ENCODE measurements at regions not wholly inside any gene's neighbourhood (a gene's known extent, or its start where the extent isn't known, plus 50 kb on each side); places are given as distances from the start of the nearest gene placed in this dataset.

DNA sequence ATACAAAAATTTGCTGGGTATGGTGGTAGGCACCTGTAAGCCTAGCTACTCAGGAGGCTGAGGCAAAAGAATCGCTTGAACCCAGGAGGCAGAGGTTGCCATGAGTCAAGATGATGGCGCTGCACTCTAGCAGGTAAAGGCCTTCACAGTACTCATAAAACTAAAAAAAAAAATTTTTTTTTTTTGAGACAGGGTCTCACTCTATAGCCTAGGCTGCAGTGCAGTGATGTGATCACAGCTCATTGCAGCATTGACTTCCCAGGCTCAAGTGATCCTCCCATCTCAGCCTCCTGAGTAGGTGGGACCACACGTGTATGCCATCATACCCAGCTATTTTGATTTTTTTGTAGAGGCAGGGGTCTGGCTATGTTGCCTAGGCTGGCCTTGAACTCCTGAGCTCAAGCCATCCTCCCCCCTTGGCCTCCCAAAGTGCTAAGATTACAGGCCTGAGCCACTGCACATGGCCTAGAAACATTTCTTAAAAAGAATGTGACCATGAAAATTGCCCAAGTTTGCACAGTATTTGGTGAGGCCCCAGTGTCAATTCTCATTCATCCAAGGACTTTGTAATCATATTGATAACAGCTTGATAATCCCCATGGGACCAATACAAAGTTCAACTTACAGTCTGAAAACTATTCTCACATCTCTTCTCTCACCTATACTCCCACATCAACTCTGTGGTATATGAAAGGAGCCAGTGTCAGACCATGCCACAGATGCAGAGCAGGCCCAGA lies 64.2 kb upstream of the MYCN start:
- TF ChIP-seq, protein P1, sequence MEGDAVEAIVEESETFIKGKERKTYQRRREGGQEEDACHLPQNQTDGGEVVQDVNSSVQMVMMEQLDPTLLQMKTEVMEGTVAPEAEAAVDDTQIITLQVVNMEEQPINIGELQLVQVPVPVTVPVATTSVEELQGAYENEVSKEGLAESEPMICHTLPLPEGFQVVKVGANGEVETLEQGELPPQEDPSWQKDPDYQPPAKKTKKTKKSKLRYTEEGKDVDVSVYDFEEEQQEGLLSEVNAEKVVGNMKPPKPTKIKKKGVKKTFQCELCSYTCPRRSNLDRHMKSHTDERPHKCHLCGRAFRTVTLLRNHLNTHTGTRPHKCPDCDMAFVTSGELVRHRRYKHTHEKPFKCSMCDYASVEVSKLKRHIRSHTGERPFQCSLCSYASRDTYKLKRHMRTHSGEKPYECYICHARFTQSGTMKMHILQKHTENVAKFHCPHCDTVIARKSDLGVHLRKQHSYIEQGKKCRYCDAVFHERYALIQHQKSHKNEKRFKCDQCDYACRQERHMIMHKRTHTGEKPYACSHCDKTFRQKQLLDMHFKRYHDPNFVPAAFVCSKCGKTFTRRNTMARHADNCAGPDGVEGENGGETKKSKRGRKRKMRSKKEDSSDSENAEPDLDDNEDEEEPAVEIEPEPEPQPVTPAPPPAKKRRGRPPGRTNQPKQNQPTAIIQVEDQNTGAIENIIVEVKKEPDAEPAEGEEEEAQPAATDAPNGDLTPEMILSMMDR (IDR thresholded peaks at IDR 0.05) = no peak
- no peak for TF ChIP-seq POLR2A (IDR thresholded peaks at IDR 0.05)

Data from right lobe of liver (tissue), 4 donors.